ENCODE measurements at regions not wholly inside any gene's neighbourhood (a gene's known extent, or its start where the extent isn't known, plus 50 kb on each side); places are given as distances from the start of the nearest gene placed in this dataset.

DNA sequence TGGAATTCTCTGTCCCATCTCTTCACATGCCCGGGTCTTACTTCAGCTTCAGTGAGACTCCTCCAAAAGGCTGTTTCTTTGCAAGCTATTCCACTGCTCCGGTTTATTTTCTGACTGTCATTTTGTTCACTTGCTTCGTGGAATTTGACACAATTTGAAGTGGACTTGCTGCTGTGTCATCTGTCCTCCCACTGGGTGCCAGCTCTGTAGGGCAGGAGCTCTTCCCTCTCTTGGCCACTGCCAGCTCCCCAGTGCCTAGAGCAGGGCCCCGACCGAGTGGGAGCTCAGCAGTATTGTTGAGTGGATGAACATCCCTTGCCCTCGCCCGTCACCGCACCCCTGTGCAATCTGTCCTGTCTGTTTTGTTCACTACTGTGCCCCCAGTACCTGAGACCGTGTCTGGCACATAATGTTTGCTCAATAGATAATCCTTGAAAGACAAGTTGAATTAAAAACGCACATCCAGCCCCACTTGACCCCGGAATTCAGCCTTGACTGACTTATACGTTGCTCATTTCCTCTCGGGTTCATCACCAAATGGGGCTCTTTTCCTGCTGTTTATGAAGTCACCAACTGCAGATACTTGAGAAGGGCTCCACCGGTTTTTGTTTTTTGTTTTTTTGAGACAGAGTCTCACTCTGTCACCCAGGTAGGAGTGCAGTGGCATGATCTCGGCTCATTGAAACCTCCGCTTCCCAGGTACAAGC is 170.3 kb upstream of the KCNG1 start:
- 84% methylated on average over 15 of the region's 16 CpGs for WGBS (ENCODE audit: insufficient coverage)
- Mint-ChIP-seq H3K27ac (no peak overlapping the region), H3K9me3 (ENCODE audit: insufficient read depth) (no peaks in the 10 kb centered on the region), H3K27me3 (peaks cover 11% of the 10 kb centered on the region), H3K4me3 (no peak overlapping the region), H3K4me1 (peaks cover 14% of the 10 kb centered on the region)
- Histone ChIP-seq H3K79me2 (ENCODE audit: control insufficient read depth, insufficient read depth, low read length) (no peaks in the 10 kb centered on the region), H3K4me3 (ENCODE audit: control extremely low read depth in 1 of 5, extremely low read depth in 1 of 5, insufficient read depth in 1 of 5, low read depth in 2 of 5, low read length in 4 of 5) (no peak overlapping the region), H3K4me2 (replicated peaks; ENCODE audit: low read depth, low read length, poor library complexity, severe bottlenecking) (no peak overlapping the region), H4K20me1 (ENCODE audit: control insufficient read depth, insufficient read depth, low read length, poor library complexity, severe bottlenecking) (no peaks in the 10 kb centered on the region), H3K27ac (ENCODE audit: low read length in 2 of 2) (no peak overlapping the region), H2AFZ (ENCODE audit: insufficient read depth, low read depth, low read length, poor library complexity, severe bottlenecking) (no peak overlapping the region), H3K4me1 (ENCODE audit: control insufficient read depth in 2 of 2, insufficient read depth in 2 of 2, low read length in 2 of 2) (peaks cover 13 to 15% of the 10 kb centered on the region in 2 donors), H3K9me3 (ENCODE audit: control extremely low read depth in 1 of 3, control insufficient read depth in 2 of 3, insufficient read depth in 1 of 3, low read length in 2 of 3) (peaks cover 0 to 6% (median 0%) of the 10 kb centered on the region in 3 donors), H3K27me3 (replicated peaks in 1 of 4; ENCODE audit: control extremely low read depth in 1 of 4, control insufficient read depth in 3 of 4, insufficient read depth in 4 of 4, low read length in 3 of 4) (peaks cover 0 to 14% (median 1%) of the 10 kb centered on the region in 4 experiments), H3K9ac (ENCODE audit: low read length) (no peak overlapping the region), H3K36me3 (replicated peaks in 1 of 2; ENCODE audit: control extremely low read depth in 1 of 2, control insufficient read depth in 1 of 2, extremely low read depth in 1 of 2, insufficient read depth in 2 of 2, low read length in 1 of 2) (no peaks in the 10 kb centered on the region)
- POLR2A ChIA-PET, result no interaction called here
- intact Hi-C loops (cut with micrococcal nuclease), result no loop called here
- CTCF ChIA-PET, result interaction anchor here (0.5 kb wide), 1 partner anchor 12 kb away, joined by 6 read pairs; no protein-coding TSS in a partner anchor
- ATAC-seq (ENCODE audit: low read depth) (no peak), DNase-seq (no peak)
- no peak for TF ChIP-seq EZH2 (IDR thresholded peaks at IDR 0.05; ENCODE audit: borderline replicate concordance, insufficient read depth, low read depth, low read length, poor library complexity, severe bottlenecking)
- TF ChIP-seq CTCF (IDR thresholded peaks at IDR 0.05), result no peak

DNA sequence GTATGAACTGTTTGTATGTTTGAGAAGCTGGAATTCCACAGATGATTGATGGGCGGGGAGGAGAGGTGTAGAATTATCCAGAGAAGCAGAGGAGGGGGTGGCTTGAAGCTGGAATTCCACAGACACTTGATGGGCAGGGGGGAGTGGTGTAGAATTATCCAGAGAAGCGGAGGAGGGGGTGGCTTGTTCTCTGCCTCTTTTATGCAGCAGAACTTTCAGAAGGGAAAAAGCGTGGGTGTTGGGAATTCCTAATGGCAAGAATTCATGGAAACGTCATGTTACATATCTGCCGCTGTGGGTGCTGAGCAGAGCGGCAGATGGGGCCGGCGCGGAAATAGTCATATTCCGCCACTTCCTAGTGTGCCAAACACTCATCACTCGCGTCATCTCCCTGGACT is 167.9 kb upstream of the KCNG1 start:
- ChIA-PET CTCF (no interaction called here), POLR2A (no interaction called here)
- no peak overlapping the region for H3K4me3 ChIP-seq (ENCODE audit: control extremely low read depth in 1 of 5, extremely low read depth in 1 of 5, insufficient read depth in 1 of 5, low read depth in 2 of 5, low read length in 4 of 5)
- H3K27ac ChIP-seq (ENCODE audit: low read length in 2 of 2), result no peak overlapping the region
- H3K36me3 ChIP-seq (replicated peaks in 1 of 2; ENCODE audit: control extremely low read depth in 1 of 2, control insufficient read depth in 1 of 2, extremely low read depth in 1 of 2, insufficient read depth in 2 of 2, low read length in 1 of 2), result no peaks in the 10 kb centered on the region
- peaks cover 0 to 12% (median under 1%) of the 10 kb centered on the region in 4 experiments for H3K27me3 ChIP-seq (replicated peaks in 1 of 4; ENCODE audit: control extremely low read depth in 1 of 4, control insufficient read depth in 3 of 4, insufficient read depth in 4 of 4, low read length in 3 of 4)
- H3K4me2 ChIP-seq (replicated peaks; ENCODE audit: low read depth, low read length, poor library complexity, severe bottlenecking), result no peak overlapping the region
- DNase-seq (no peak), ATAC-seq (ENCODE audit: low read depth) (no peak)
- H3K4me1 ChIP-seq (ENCODE audit: control insufficient read depth in 2 of 2, insufficient read depth in 2 of 2, low read length in 2 of 2), result peaks cover 13 to 15% of the 10 kb centered on the region in 2 donors
- no peaks in the 10 kb centered on the region for H4K20me1 ChIP-seq (ENCODE audit: control insufficient read depth, insufficient read depth, low read length, poor library complexity, severe bottlenecking)
- TF ChIP-seq CTCF (IDR thresholded peaks at IDR 0.05), result no peak
- TF ChIP-seq EZH2 (IDR thresholded peaks at IDR 0.05; ENCODE audit: borderline replicate concordance, insufficient read depth, low read depth, low read length, poor library complexity, severe bottlenecking), result no peak
- WGBS (ENCODE audit: insufficient coverage), result 94% methylated on average over 12 of the region's 12 CpGs
- peaks cover 0 to 6% (median 0%) of the 10 kb centered on the region in 3 donors for H3K9me3 ChIP-seq (ENCODE audit: control extremely low read depth in 1 of 3, control insufficient read depth in 2 of 3, insufficient read depth in 1 of 3, low read length in 2 of 3)
- Mint-ChIP-seq H3K4me3 (no peak overlapping the region), H3K4me1 (peaks cover 14% of the 10 kb centered on the region), H3K27me3 (peaks cover 23% of the 10 kb centered on the region), H3K9me3 (ENCODE audit: insufficient read depth) (no peaks in the 10 kb centered on the region), H3K27ac (no peak overlapping the region)
- intact Hi-C loops (cut with micrococcal nuclease), result no loop called here
- H2AFZ ChIP-seq (ENCODE audit: insufficient read depth, low read depth, low read length, poor library complexity, severe bottlenecking), result no peak overlapping the region
- no peaks in the 10 kb centered on the region for H3K79me2 ChIP-seq (ENCODE audit: control insufficient read depth, insufficient read depth, low read length)
- no peak overlapping the region for H3K9ac ChIP-seq (ENCODE audit: low read length)
